Large intestine (tissue), 3 donors: ENCODE measurements at regions not wholly inside any gene's neighbourhood (a gene's known extent, or its start where the extent isn't known, plus 50 kb on each side); places are given as distances from the start of the nearest gene placed in this dataset.
A peak's percentile ranks its signal among the peaks of the same experiment; 100 is the strongest.

Experiments used
- DNase-seq, 2 donors: peaks; one replicate each; pipeline versions ENCODE4 v3.0.0 to v3.0.0-alpha.2; 2013
- H3K27ac ChIP-seq: one replicate; pipeline ENCODE4 v1.5.1; 2013; ENCODE audit warnings: low read length
- H3K27me3 ChIP-seq: 2 replicates; pipeline ENCODE4 v1.6.1; 2013; ENCODE audit warnings: low read length; ENCODE audit not compliant: control insufficient read depth, insufficient read depth
- H3K36me3 ChIP-seq: 2 replicates; pipeline ENCODE4 v1.6.1; 2013; ENCODE audit warnings: low read length; ENCODE audit not compliant: control insufficient read depth, insufficient read depth
- H3K4me1 ChIP-seq: one replicate; pipeline ENCODE4 v1.6.1; 2013; ENCODE audit warnings: low read length; ENCODE audit not compliant: control insufficient read depth, insufficient read depth
- H3K4me3 ChIP-seq: one replicate; pipeline ENCODE4 v1.5.1; 2013; ENCODE audit warnings: low read length
- H3K9me3 ChIP-seq: one replicate; pipeline ENCODE4 v1.6.1; 2013; ENCODE audit warnings: mild to moderate bottlenecking, low read depth, low read length, moderate library complexity; ENCODE audit not compliant: control insufficient read depth
- WGBS: methylation state at CpG from one replicate; pipeline ENCODE4 v1.1.5; 2013; ENCODE audit warnings: low lambda C conversion rate; ENCODE audit not compliant: insufficient coverage; 5-methylcytosine and 5-hydroxymethylcytosine counted together

DNA sequence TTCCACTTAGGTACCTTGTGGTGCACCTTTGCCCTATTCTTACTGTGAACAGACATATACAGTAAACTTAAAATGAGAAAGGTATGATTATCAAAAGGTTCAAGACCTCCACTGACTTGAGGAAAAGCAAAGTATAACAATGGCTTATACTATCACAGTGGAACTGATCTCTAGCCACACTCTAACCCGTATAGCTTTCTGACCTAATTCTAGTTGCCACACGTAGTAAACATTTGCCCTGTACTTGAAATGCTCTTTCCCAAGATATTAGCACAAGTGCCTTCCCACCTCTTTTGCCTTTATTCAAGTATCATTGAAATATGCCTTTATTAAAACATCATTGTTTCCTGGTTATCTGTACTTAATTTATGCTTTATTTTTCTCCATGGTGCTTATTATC, 250.4 kb upstream of the PPFIA2 start:
- 92% methylated on average over 2 of the region's 2 CpGs for WGBS

DNA sequence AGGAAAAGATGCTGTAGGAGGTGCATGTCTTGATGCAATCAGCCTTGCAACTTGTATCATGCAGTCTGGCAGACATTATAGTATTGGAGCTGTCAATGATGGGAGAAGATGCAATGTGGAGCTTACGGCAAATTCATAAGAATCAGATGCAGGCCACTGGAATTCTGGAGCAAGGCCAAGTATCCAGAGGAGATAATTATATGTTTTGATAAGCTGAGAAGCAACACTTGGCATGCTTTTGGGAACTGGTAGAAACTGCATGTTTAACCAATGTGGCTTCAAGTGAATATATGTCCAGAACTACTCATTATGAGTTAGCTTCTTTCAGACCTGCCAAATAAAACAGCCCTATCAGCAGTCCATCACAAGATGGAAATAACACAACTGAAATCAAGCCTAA, 249.1 kb upstream of the PPFIA2 start:
- WGBS = 71% methylated on average over 1 of the region's 1 CpG
- no peak for DNase-seq
- H3K4me1 ChIP-seq = no peaks in the 10 kb centered on the region

More for the DNA sequence above, 250.4 kb upstream of the PPFIA2 start:
- no peaks in the 10 kb centered on the region for H3K4me1 ChIP-seq
- H3K4me3 ChIP-seq = no peak overlapping the region
- no peak for DNase-seq
- H3K27ac ChIP-seq = no peak overlapping the region
- no peaks in the 10 kb centered on the region for H3K9me3 ChIP-seq
- no peaks in the 10 kb centered on the region for H3K27me3 ChIP-seq
- H3K36me3 ChIP-seq = no peaks in the 10 kb centered on the region

DNA sequence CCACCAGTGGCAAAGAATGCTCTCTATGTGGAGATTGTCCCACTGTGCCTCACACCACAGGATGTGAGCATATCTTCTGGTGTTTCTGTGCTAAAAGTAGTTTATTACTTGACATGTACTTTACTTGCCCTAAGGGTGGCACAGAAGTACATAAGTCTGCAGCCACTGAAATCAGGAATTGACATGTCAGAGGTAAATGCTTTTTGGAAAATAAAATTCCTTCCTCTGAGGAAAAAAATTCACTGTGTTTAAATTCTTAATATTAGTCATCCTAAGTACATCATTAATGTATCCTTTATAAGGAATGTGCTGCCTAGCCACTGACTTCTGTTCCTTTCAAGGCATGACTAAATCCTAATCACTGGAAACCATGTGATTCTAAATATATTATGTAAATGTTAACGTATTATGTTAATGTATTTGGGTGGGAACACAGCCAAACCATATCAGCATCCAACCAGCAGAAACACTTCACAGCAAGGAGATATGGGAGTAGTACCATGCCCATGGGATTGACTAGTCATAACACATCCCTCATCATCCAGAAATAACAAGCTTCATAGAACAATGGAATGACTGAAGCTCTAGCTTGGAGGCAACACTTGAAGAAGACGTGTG, 239.7 kb upstream of the PPFIA2 start:
- Histone ChIP-seq H3K27me3 (no peaks in the 10 kb centered on the region), H3K9me3 (no peaks in the 10 kb centered on the region), H3K4me3 (no peak overlapping the region), H3K27ac (no peak overlapping the region), H3K36me3 (no peaks in the 10 kb centered on the region), H3K4me1 (no peaks in the 10 kb centered on the region)
- WGBS = no CpG with 5 or more reads among the region's 2 CpGs
- DNase-seq = no peak

More for the DNA sequence above, 249.1 kb upstream of the PPFIA2 start:
- Histone ChIP-seq H3K4me3 (no peak overlapping the region), H3K9me3 (no peaks in the 10 kb centered on the region), H3K27ac (no peak overlapping the region), H3K27me3 (no peaks in the 10 kb centered on the region), H3K36me3 (no peaks in the 10 kb centered on the region)

DNA sequence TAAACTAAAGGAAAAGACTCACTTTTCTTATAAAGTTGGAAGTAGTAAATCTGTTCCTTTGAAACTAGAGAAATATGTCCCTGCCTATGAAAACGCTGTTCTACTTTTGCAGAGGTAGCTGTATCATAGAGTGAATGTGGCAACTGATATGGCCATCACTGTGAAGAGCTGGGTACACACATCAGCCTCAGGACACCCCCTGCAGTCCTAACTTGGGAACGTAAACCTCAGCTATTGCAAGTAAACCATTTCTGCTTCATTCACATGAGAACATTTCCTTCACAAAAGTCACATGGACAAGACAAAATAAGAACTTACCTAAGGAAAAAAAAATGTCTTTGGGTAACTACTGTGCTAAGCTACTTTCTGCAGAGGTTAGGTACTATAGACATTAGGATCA, 233.3 kb upstream of the PPFIA2 start:
- WGBS = no CpG with 5 or more reads among the region's 2 CpGs
- Histone ChIP-seq H3K27ac (no peak overlapping the region), H3K27me3 (no peaks in the 10 kb centered on the region), H3K9me3 (no peaks in the 10 kb centered on the region), H3K4me1 (peaks cover 4% of the 10 kb centered on the region), H3K36me3 (no peaks in the 10 kb centered on the region), H3K4me3 (no peak overlapping the region)
- DNase-seq = peak; percentile 8 to 23

DNA sequence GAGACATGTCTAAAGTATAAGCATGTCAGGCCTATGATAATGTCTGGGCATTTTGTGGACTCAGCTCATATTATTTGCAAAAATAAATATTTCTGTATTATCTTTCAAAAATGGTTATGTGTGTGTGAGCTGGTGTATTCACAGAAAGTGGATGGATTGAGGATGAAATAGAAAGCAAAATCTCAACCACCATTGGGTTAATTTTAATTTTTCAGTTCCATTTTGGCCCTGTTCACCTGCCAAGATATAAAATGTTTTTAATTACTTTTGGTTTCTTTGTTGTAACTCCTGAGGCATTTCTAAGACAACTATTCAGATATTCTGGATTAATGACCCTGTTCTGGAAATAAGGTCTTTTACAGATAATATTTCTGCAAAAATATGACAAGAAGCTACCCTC, 232.7 kb upstream of the PPFIA2 start:
- H3K9me3 ChIP-seq = no peaks in the 10 kb centered on the region
- peaks cover 4% of the 10 kb centered on the region for H3K4me1 ChIP-seq
- H3K36me3 ChIP-seq = no peaks in the 10 kb centered on the region
- H3K27me3 ChIP-seq = no peaks in the 10 kb centered on the region
- DNase-seq = no peak
- no peak overlapping the region for H3K27ac ChIP-seq
- H3K4me3 ChIP-seq = no peak overlapping the region

DNA sequence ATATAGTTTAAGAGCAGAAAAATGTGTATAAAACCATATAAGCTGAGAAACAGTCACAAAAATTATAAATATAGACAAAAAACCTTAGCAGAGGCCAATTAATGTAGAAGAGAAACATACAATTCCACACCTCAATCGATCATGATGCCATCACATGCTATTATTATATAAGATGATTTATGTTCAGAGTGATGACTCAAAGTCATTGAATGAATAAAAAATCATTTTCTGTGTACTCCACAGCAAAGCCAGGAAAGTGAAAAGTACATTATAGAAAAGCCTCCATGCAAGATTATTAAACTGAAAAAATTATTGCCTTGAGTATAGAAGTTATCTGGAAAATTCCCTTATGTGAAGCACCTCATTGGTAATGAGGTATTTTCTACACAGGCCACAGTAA, 229.2 kb upstream of the PPFIA2 start:
- no peaks in the 10 kb centered on the region for H3K27me3 ChIP-seq
- H3K9me3 ChIP-seq = peaks cover 5% of the 10 kb centered on the region
- H3K27ac ChIP-seq = no peak overlapping the region
- DNase-seq = no peak
- H3K4me3 ChIP-seq = no peak overlapping the region
- peaks cover 4% of the 10 kb centered on the region for H3K4me1 ChIP-seq
- 100% methylated on average over 1 of the region's 1 CpG for WGBS
- H3K36me3 ChIP-seq = no peaks in the 10 kb centered on the region

DNA sequence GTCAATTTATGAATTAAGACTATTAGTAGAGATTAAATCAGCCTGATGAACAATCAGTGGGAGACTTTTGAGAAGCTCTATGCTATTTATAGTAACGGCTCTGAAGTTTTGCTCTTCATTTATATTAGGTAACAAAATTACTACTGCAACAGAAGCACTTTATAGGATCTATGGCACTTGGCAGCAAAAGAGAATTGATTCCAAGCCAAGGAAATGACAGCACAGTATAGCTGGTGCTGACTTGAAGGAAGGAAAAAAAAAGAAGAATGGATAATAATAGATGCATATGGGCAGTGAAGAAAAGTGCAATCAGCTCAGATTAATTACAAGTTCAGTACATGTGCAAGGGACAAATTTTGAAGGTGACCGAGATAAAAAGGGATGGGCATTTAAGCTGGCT, 228.2 kb upstream of the PPFIA2 start:
- peaks cover 4% of the 10 kb centered on the region for H3K4me1 ChIP-seq
- H3K9me3 ChIP-seq = peaks cover 5% of the 10 kb centered on the region
- no peak overlapping the region for H3K4me3 ChIP-seq
- no peaks in the 10 kb centered on the region for H3K36me3 ChIP-seq
- 92% methylated on average over 2 of the region's 2 CpGs for WGBS
- no peak for DNase-seq
- H3K27ac ChIP-seq = no peak overlapping the region
- H3K27me3 ChIP-seq = no peaks in the 10 kb centered on the region

DNA sequence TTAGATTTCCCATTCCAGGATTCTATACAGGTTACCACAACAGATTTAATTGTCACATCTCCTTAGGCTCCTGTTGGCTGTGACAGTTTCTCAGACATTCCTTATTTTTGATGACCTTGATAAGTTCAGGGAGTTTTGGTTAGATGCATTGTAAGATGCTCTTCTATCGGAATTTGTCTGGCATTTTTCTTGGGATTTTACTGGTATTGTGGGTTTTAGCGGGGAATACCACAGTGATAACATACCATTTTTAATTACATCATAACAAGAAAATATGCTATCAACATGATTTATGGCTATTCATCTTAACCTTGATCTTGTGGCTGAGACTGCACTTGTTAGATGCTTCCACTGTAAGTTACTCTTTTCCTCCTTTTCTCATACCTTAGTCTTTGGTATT, 217.5 kb upstream of the PPFIA2 start:
- no peaks in the 10 kb centered on the region for H3K36me3 ChIP-seq

DNA sequence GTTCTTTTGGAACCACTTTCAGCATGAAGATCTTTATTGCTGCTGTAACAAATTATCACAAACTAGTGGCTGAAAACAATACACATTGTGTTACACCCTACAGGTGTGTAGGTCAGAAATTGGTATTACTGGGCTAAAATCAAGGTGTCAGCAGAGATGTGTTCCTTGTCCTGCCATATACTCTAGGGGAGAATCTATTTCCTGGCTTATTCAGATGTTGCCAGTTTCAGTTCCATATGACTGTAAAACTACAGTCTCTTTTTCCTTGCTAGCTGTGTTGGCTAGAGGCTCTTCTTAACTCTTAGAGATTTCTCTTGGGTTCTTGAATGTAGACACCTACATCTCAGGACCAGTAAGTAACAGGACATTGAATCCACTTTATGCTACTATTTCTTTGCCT, 215.6 kb upstream of the PPFIA2 start:
- Histone ChIP-seq H3K27me3 (no peaks in the 10 kb centered on the region), H3K9me3 (no peaks in the 10 kb centered on the region), H3K4me1 (no peaks in the 10 kb centered on the region), H3K4me3 (no peak overlapping the region), H3K36me3 (no peaks in the 10 kb centered on the region), H3K27ac (no peak overlapping the region)
- no peak for DNase-seq

More for the DNA sequence above, 217.5 kb upstream of the PPFIA2 start:
- Histone ChIP-seq H3K9me3 (no peaks in the 10 kb centered on the region), H3K27me3 (no peaks in the 10 kb centered on the region), H3K4me1 (no peaks in the 10 kb centered on the region), H3K27ac (no peak overlapping the region), H3K4me3 (no peak overlapping the region)
- no peak for DNase-seq
- WGBS = no CpG with 5 or more reads among the region's 2 CpGs

DNA sequence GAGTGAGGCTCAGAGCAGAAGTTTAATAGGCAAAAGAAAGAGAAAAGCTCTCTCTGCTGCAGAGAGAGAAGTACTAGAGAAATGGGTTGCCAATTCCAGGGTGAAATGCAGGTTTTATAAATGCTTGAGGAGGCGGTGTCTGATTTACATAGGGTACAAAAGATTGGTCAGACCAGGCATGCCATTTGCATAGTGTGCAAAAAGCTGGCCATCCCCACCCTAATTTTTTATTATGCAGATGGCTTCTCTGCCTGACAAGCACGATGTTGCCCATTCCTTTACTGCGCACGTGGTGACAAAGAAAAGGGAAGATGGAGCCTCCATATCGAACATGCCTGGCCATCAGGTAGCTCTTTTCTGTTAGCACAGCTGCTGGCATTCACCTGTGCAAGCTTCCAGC, 209.3 kb upstream of the PPFIA2 start:
- no peak for DNase-seq
- no peak overlapping the region for H3K4me3 ChIP-seq
- H3K36me3 ChIP-seq = no peaks in the 10 kb centered on the region
- no peaks in the 10 kb centered on the region for H3K27me3 ChIP-seq
- no peak overlapping the region for H3K27ac ChIP-seq
- H3K4me1 ChIP-seq = no peaks in the 10 kb centered on the region
- H3K9me3 ChIP-seq = no peaks in the 10 kb centered on the region
- no CpG with 5 or more reads among the region's 5 CpGs for WGBS

DNA sequence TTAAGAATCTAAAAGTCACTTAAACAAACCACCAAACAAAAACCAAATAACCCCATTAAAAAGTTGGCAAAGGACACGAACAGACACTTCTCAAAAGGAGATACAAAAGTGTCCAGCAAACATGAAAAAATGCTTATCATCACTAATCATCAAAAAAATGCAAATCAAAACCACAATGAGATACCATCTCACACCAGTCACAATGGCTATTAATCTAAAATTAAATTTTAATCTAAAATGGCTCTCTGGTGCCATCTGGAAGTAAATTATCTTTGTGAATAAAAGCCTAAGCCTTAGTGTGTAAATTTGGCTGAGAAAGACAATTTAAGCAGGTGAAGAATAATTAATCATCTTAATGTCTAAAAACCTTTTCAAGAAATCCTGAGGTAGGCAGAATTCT, 204.5 kb upstream of the PPFIA2 start:
- H3K4me1 ChIP-seq = no peaks in the 10 kb centered on the region
- no peaks in the 10 kb centered on the region for H3K9me3 ChIP-seq
- no peak overlapping the region for H3K4me3 ChIP-seq
- H3K27me3 ChIP-seq = no peaks in the 10 kb centered on the region
- WGBS = no CpG with 5 or more reads among the region's 1 CpG
- H3K36me3 ChIP-seq = no peaks in the 10 kb centered on the region
- DNase-seq = no peak
- H3K27ac ChIP-seq = no peak overlapping the region
